Breast epithelium (tissue), 4 donors: ENCODE measurements at regions not wholly inside any gene's neighbourhood (a gene's known extent, or its start where the extent isn't known, plus 50 kb on each side); places are given as distances from the start of the nearest gene placed in this dataset.

Source experiments
- DNase-seq, 2 donors: peaks; one replicate each; pipeline ENCODE4 v3.0.0-alpha.2; 2019; ENCODE audit warnings: low spot score in 2 of 2
- H3K27ac ChIP-seq, 2 donors: fragments of 200-600 bp; sonication (generic) in 1 of 2; one replicate each; pipeline ENCODE4 v1.5.1; 2016 to 2019; ENCODE audit warnings: mild to moderate bottlenecking in 1 of 2
- H3K27me3 ChIP-seq, 2 donors: fragments of 200-600 bp; sonication (generic) in 1 of 2; one replicate each; pipeline versions ENCODE4 v1.5.1 to v1.6.0; 2017 to 2019; ENCODE audit warnings: control low read depth in 1 of 2, mild to moderate bottlenecking in 1 of 2
- H3K36me3 ChIP-seq: fragments of 200-600 bp; one replicate; pipeline ENCODE4 v1.5.1; 2019
- H3K4me1 ChIP-seq, 2 donors: fragments of 200-600 bp; sonication (generic); one replicate each; pipeline ENCODE4 v1.5.1; 2016 to 2019; ENCODE audit warnings: control low read depth in 1 of 2
- H3K4me3 ChIP-seq, 3 donors: fragments of 200-600 bp; sonication (generic); 1 replicate in 2 of 3; 2 replicates in 1 of 3; pipeline ENCODE4 v1.5.1; 2016 to 2019; ENCODE audit warnings: mild to moderate bottlenecking in 3 of 3, moderate library complexity in 2 of 3
- H3K9me3 ChIP-seq, 2 donors: fragments of 200-600 bp; sonication (generic) in 1 of 2; one replicate each; pipeline ENCODE4 v1.5.1; 2016 to 2019; ENCODE audit warnings: control low read depth in 1 of 2
- CTCF ChIP-seq, 3 donors: fragments of 450-650 bp; IDR thresholded peaks; one replicate each; pipeline ENCODE4 v1.5.1; 2016 to 2017; ENCODE audit warnings: antibody characterized with exemption in 3 of 3, mild to moderate bottlenecking in 3 of 3, moderate library complexity in 3 of 3
- POLR2A ChIP-seq: fragments of 450-650 bp; IDR thresholded peaks from one replicate; pipeline ENCODE4 v1.6.1; 2016; ENCODE audit warnings: antibody characterized with exemption, mild to moderate bottlenecking, moderate library complexity
- POLR2AphosphoS5 ChIP-seq, 3 donors: sonication (generic); formaldehyde crosslinking; IDR thresholded peaks; one replicate each; pipeline ENCODE4 v1.6.1; 2017; ENCODE audit warnings: antibody characterized with exemption in 3 of 3
- intact Hi-C: fragments of 100-400 bp; cut with DNase I; formaldehyde crosslinking; loops from one replicate; pipeline ENCODE4 v1.15.1; 2023; ENCODE audit warnings: low total_unique reads

DNA sequence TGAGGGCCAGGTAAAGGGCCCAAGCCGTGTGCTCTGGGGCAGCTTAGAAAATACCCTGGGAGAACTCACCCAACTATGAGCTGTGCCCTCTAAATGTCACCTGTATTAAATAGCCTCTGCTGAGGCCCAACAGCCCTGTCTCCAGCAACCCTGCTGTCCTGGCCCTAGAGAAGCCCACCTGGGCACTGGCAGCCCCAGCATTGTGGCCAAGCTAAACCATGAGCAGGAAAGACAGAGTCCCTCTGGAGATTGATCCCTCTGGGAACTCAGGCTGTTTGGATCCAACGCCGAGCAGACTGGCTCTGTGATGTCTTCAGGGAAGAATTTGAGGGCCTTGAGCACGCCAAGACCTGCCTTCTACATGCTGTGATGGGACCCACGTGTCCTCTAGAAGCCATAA, 126.5 kb downstream of the TTC32 start:
- DNase-seq = no peak
- intact Hi-C loops = no loop called here
- Histone ChIP-seq H3K27me3 (no peaks in the 10 kb centered on the region), H3K4me1 (no peaks in the 10 kb centered on the region), H3K4me3 (no peak overlapping the region), H3K27ac (no peak overlapping the region), H3K36me3 (no peaks in the 10 kb centered on the region), H3K9me3 (no peaks in the 10 kb centered on the region)
- no peak for TF ChIP-seq POLR2A
- TF ChIP-seq POLR2AphosphoS5 (IDR thresholded peaks at IDR 0.05) = no peak
- TF ChIP-seq CTCF (IDR thresholded peaks at IDR 0.05) = no peak

DNA sequence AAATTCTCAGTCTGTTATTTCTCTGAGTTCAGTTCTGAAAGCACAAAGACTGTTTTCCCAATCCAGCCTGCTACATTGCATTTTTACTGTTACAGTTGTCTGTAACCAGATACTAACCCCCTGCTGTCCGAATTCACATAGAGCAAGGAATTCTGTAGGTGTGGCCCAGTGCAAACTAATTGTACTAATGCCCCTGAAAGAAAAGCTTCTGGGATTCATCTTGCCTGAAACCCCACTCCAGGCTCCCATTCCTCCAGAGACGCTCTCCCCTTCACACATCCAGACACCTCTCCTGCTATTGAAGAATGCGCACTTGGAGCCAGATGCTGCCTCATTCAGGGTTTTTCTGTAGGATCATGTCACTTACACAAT, 127.0 kb downstream of the TTC32 start:
- no peaks in the 10 kb centered on the region for H3K27me3 ChIP-seq
- DNase-seq = no peak
- H3K27ac ChIP-seq = no peak overlapping the region
- no peaks in the 10 kb centered on the region for H3K9me3 ChIP-seq
- intact Hi-C loops = no loop called here
- H3K36me3 ChIP-seq = no peaks in the 10 kb centered on the region
- H3K4me1 ChIP-seq = no peaks in the 10 kb centered on the region
- H3K4me3 ChIP-seq = no peak overlapping the region
- TF ChIP-seq CTCF (IDR thresholded peaks at IDR 0.05) (no peak), POLR2A (no peak), POLR2AphosphoS5 (IDR thresholded peaks at IDR 0.05) (no peak)

- H3K4me1 ChIP-seq = no peaks in the 10 kb centered on the region
- no peak for DNase-seq
- H3K9me3 ChIP-seq = no peaks in the 10 kb centered on the region
- H3K27ac ChIP-seq = no peak overlapping the region
- H3K36me3 ChIP-seq = no peaks in the 10 kb centered on the region
- H3K4me3 ChIP-seq = no peak overlapping the region
- intact Hi-C loops = no loop called here
- H3K27me3 ChIP-seq = no peaks in the 10 kb centered on the region
- no peak for TF ChIP-seq POLR2A
- no peak for TF ChIP-seq POLR2AphosphoS5 (IDR thresholded peaks at IDR 0.05)
- no peak for TF ChIP-seq CTCF (IDR thresholded peaks at IDR 0.05)
Observed at GRCh38 chr2:19772981-19773380, 128.8 kb downstream of the TTC32 start.

DNA sequence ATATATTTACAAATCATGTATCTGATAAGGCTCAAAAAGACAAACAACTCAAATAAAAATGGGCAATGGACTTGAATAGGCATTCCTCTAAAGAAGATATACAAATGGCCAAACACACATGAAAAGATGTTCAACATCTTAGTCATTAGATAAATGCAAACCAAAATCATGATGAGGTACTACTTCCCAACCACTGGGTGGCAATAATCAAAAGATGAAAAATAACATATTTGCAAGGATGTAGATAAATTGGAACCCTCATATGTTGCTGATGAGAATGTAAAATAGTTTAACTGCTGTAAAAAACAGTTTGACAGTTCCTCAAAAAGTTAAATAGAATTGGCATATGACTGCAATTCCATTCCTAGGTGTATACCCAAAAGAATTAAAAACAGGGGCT, 132.3 kb downstream of the TTC32 start:
- Histone ChIP-seq H3K4me3 (no peak overlapping the region), H3K27me3 (no peaks in the 10 kb centered on the region), H3K9me3 (peaks cover 0 to 4% of the 10 kb centered on the region in 2 donors), H3K4me1 (no peaks in the 10 kb centered on the region), H3K27ac (no peak overlapping the region), H3K36me3 (no peaks in the 10 kb centered on the region)
- DNase-seq = no peak
- no peak for TF ChIP-seq POLR2A
- no peak for TF ChIP-seq POLR2AphosphoS5 (IDR thresholded peaks at IDR 0.05)
- TF ChIP-seq CTCF (IDR thresholded peaks at IDR 0.05) = no peak
- intact Hi-C loops = no loop called here

DNA sequence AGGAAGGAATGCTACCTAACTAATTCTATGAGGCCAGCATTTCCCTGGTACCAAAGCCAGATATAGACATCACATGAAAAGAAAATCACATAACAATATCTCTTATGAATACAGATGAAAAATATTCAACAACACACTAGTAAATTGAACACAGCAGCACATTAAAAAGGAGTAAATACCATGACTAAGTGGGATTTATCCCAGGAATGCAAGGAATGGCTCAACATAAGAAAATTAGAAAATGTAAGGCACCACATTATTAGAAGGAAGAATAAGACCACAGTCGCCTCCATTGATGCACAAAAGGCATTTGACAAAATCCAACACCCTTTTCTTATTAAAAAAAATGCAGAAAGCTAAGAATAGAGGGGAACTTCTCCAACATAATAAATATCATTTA, 133.9 kb downstream of the TTC32 start:
- no peak for DNase-seq
- peaks cover 0 to 4% of the 10 kb centered on the region in 2 donors for H3K9me3 ChIP-seq
- TF ChIP-seq POLR2A (no peak), POLR2AphosphoS5 (IDR thresholded peaks at IDR 0.05) (no peak), CTCF (IDR thresholded peaks at IDR 0.05) (no peak)
- intact Hi-C loops = no loop called here
- H3K36me3 ChIP-seq = no peaks in the 10 kb centered on the region
- H3K4me1 ChIP-seq = no peaks in the 10 kb centered on the region
- no peaks in the 10 kb centered on the region for H3K27me3 ChIP-seq
- no peak overlapping the region for H3K27ac ChIP-seq
- no peak overlapping the region for H3K4me3 ChIP-seq
